Neural cell (in vitro differentiated cells): ENCODE measurements at regions not wholly inside any gene's neighbourhood (a gene's known extent, or its start where the extent isn't known, plus 50 kb on each side); places are given as distances from the start of the nearest gene placed in this dataset.

Experiments used
- H2AFZ ChIP-seq: fragments of 200-600, 300-800 bp; sonication (generic), shearing (Covaris generic); 2 replicates; pipeline ENCODE4 v1.6.0; 2014; ENCODE audit warnings: low read depth, mild to moderate bottlenecking, antibody characterized with exemption, low read length, moderate library complexity
- H3F3A ChIP-seq: fragments of 200-600 bp; shearing (Covaris generic); 2 replicates; pipeline ENCODE4 v1.6.1; 2016; ENCODE audit warnings: mild to moderate bottlenecking, moderate library complexity, mixed read lengths, antibody characterized with exemption, low read length; ENCODE audit not compliant: insufficient read depth, poor library complexity, severe bottlenecking
- H3K27ac ChIP-seq: fragments of 200-600, 300-800 bp; sonication (generic), shearing (Covaris generic); 2 replicates; pipeline ENCODE4 v1.5.1; 2014; ENCODE audit warnings: mild to moderate bottlenecking, low read length, moderate library complexity
- H3K27me3 ChIP-seq: fragments of 300-800, 200-600 bp; sonication (generic), shearing (Covaris generic); 2 replicates; pipeline ENCODE4 v1.6.0; 2014; ENCODE audit warnings: mild to moderate bottlenecking, low read depth, low read length, moderate library complexity; ENCODE audit not compliant: insufficient read depth
- H3K36me3 ChIP-seq: fragments of 300-800, 200-600 bp; sonication (generic), shearing (Covaris generic); 2 replicates; pipeline ENCODE4 v1.5.1; 2014; ENCODE audit warnings: mild to moderate bottlenecking, antibody characterized with exemption, low read length, moderate library complexity; ENCODE audit not compliant: insufficient read depth
- H3K4me2 ChIP-seq: fragments of 300-800, 200-600 bp; sonication (generic), shearing (Covaris generic); 2 replicates; pipeline ENCODE4 v1.6.0; 2014; ENCODE audit warnings: mild to moderate bottlenecking, low read length
- H3K4me3 ChIP-seq: fragments of 300-800, 200-600 bp; sonication (generic), shearing (Covaris generic); 2 replicates; pipeline ENCODE4 v1.5.1; 2014; ENCODE audit warnings: mild to moderate bottlenecking, low read length, moderate library complexity
- H3K79me2 ChIP-seq: fragments of 200-600 bp; shearing (Covaris generic); replicated peaks from 2 replicates; pipeline ENCODE4 v1.6.0; 2014; ENCODE audit warnings: mild to moderate bottlenecking, low read length, moderate library complexity; ENCODE audit not compliant: insufficient read depth
- H3K9ac ChIP-seq: fragments of 300-800, 200-600 bp; sonication (generic), shearing (Covaris generic); 2 replicates; pipeline ENCODE4 v1.6.1; 2016; ENCODE audit warnings: mild to moderate bottlenecking, low read length, mixed read lengths
- H3K9me2 ChIP-seq: fragments of 200-600 bp; shearing (Covaris generic); 2 replicates; pipeline ENCODE4 v1.6.1; 2016; ENCODE audit warnings: mild to moderate bottlenecking, low read length, mixed read lengths; ENCODE audit not compliant: insufficient read depth
- H3K9me3 ChIP-seq: fragments of 200-600, 300-800 bp; sonication (generic), shearing (Covaris generic); 2 replicates; pipeline ENCODE4 v1.6.1; 2016; ENCODE audit warnings: mild to moderate bottlenecking, mixed run types, low read length, moderate library complexity, mixed read lengths
- H4K20me1 ChIP-seq: fragments of 200-600 bp; shearing (Covaris generic); 2 replicates; pipeline ENCODE4 v1.6.1; 2016; ENCODE audit warnings: mild to moderate bottlenecking, mixed run types; ENCODE audit not compliant: insufficient read depth
- CTCF ChIP-seq: fragments of 450-650 bp; IDR thresholded peaks from 2 replicates; pipeline ENCODE4 v1.5.1; 2014; ENCODE audit warnings: antibody characterized with exemption, mild to moderate bottlenecking, moderate library complexity; ENCODE audit not compliant: poor library complexity, severe bottlenecking
- EP300 ChIP-seq: fragments of 450-650 bp; conservative IDR thresholded peaks from 2 replicates; pipeline ENCODE4 v1.6.1; 2014; ENCODE audit warnings: antibody characterized with exemption, mild to moderate bottlenecking, moderate library complexity; ENCODE audit not compliant: poor library complexity, severe bottlenecking
- EZH2 ChIP-seq: fragments of 200-600, 300-800 bp; shearing (Covaris generic), sonication (generic); IDR thresholded peaks from 2 replicates; pipeline ENCODE4 v1.6.1; 2014; ENCODE audit warnings: antibody characterized with exemption, low read length, borderline replicate concordance, mild to moderate bottlenecking; ENCODE audit not compliant: insufficient read depth, poor library complexity, severe bottlenecking
- MXI1 ChIP-seq: fragments of 450-650 bp; conservative IDR thresholded peaks from 2 replicates; pipeline ENCODE4 v1.6.1; 2014; ENCODE audit warnings: antibody characterized with exemption, mild to moderate bottlenecking; ENCODE audit not compliant: poor library complexity, severe bottlenecking
- POLR2AphosphoS5 ChIP-seq: IDR thresholded peaks from 2 replicates; pipeline ENCODE4 v1.6.1; 2012
- RAD21 ChIP-seq: fragments of 450-650 bp; conservative IDR thresholded peaks from 2 replicates; pipeline ENCODE4 v1.6.1; 2014; ENCODE audit warnings: antibody characterized with exemption, mild to moderate bottlenecking, moderate library complexity
- REST ChIP-seq: IDR thresholded peaks from 2 replicates; pipeline ENCODE4 v1.6.1; 2012; ENCODE audit warnings: borderline replicate concordance
- SMC3 ChIP-seq: fragments of 450-650 bp; conservative IDR thresholded peaks from 2 replicates; pipeline ENCODE4 v1.6.1; 2014; ENCODE audit warnings: antibody characterized with exemption, mild to moderate bottlenecking, moderate library complexity; ENCODE audit not compliant: poor library complexity
- TAF1 ChIP-seq: IDR thresholded peaks from 2 replicates; pipeline ENCODE4 v1.6.1; 2012; ENCODE audit warnings: low read depth

- no peak overlapping the region for H3K27ac ChIP-seq
- no peaks in the 10 kb centered on the region for H3K27me3 ChIP-seq
- H3K36me3 ChIP-seq, result no peaks in the 10 kb centered on the region
- H3K4me3 ChIP-seq, result no peak overlapping the region
- no peaks in the 10 kb centered on the region for H3K79me2 ChIP-seq
- no peaks in the 10 kb centered on the region for H3F3A ChIP-seq
- H3K4me2 ChIP-seq, result no peak overlapping the region
- H3K9ac ChIP-seq, result no peak overlapping the region
- TF ChIP-seq EZH2, result no peak
- no peak for TF ChIP-seq SMC3
- TF ChIP-seq REST, result no peak
- no peak for TF ChIP-seq EP300
- TF ChIP-seq TAF1, result no peak
- no peak for TF ChIP-seq MXI1
- no peak for TF ChIP-seq RAD21
- TF ChIP-seq CTCF, result no peak
- no peak overlapping the region for H2AFZ ChIP-seq
- H3K9me3 ChIP-seq, result no peaks in the 10 kb centered on the region
- no peaks in the 10 kb centered on the region for H3K9me2 ChIP-seq
- H4K20me1 ChIP-seq, result no peaks in the 10 kb centered on the region
Observed at GRCh38 chr11:97506076-97506759, 1116.4 kb downstream of the JRKL start.

- no peak overlapping the region for H3K4me3 ChIP-seq
- no peak overlapping the region for H2AFZ ChIP-seq
- no peak for TF ChIP-seq MXI1
- no peak for TF ChIP-seq EP300
- TF ChIP-seq POLR2AphosphoS5, result no peak
Observed at GRCh38 chr11:97514446-97514845, 1124.6 kb downstream of the JRKL start.

More at GRCh38 chr11:97514446-97514845, 1124.6 kb downstream of the JRKL start:
- no peaks in the 10 kb centered on the region for H3K79me2 ChIP-seq
- H3K9ac ChIP-seq, result no peak overlapping the region
- no peaks in the 10 kb centered on the region for H3K9me3 ChIP-seq
- no peak overlapping the region for H3K4me2 ChIP-seq
- no peak overlapping the region for H3K27ac ChIP-seq
- no peaks in the 10 kb centered on the region for H3F3A ChIP-seq
- no peaks in the 10 kb centered on the region for H3K27me3 ChIP-seq
- no peaks in the 10 kb centered on the region for H4K20me1 ChIP-seq
- no peaks in the 10 kb centered on the region for H3K36me3 ChIP-seq
- no peaks in the 10 kb centered on the region for H3K9me2 ChIP-seq
